Skeletal muscle cell (primary cell): ENCODE measurements at regions not wholly inside any gene's neighbourhood (a gene's known extent, or its start where the extent isn't known, plus 50 kb on each side); places are given as distances from the start of the nearest gene placed in this dataset.
A peak's percentile ranks its signal among the peaks of the same experiment; 100 is the strongest.
"Not testable (repeated sequence)": the region's sequence is repeated elsewhere in the genome, so short reads cannot be mapped to it uniquely, and the experiment has no call there.

Experiments
- DNase-seq: peaks from one replicate; pipeline ENCODE4 v3.0.0-alpha.2; 2010; ENCODE audit warnings: low read depth
- H3K4me3 ChIP-seq: 2 replicates; pipeline ENCODE4 v1.5.1; 2011; ENCODE audit warnings: low read depth, mild to moderate bottlenecking, control low read depth, low read length, moderate library complexity

- H3K4me3 ChIP-seq, result no peak overlapping the region
- DNase-seq, result no peak
These were observed 54.4 kb upstream of the JAK1 start for GRCh38 chr1:65020774-65021173.

- DNase-seq, result no peak
- no peak overlapping the region for H3K4me3 ChIP-seq
These were observed 55.4 kb upstream of the JAK1 start for GRCh38 chr1:65021795-65022194.

DNA sequence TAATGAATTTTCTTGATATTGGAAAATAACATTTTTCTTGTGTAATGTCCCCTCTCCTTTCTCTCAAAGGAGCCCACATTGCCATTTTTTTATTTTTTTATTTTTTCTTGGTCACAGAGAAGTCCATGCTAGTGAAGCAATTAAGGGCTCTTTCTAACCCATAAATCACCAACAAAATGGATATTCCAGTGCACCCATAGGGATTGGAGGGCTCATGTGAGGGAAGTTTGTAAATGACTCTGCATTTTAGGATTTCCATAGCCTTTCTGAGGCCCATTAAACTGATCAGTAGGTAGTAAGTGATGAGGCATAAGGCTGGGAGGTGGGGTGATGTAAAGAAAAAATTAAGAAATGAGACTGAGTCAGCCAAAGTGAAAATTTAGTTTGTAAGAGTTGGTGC is 55.9 kb upstream of the JAK1 start:
- no peak overlapping the region for H3K4me3 ChIP-seq
- DNase-seq, result no peak

GRCh38 chr1:65025794-65026193 is 59.4 kb upstream of the JAK1 start:
- H3K4me3 ChIP-seq, result no peak overlapping the region
- no peak for DNase-seq

- DNase-seq, result peak; percentile 46
- no peak overlapping the region for H3K4me3 ChIP-seq
These were observed 59.9 kb upstream of the JAK1 start for GRCh38 chr1:65026235-65026634.

DNA sequence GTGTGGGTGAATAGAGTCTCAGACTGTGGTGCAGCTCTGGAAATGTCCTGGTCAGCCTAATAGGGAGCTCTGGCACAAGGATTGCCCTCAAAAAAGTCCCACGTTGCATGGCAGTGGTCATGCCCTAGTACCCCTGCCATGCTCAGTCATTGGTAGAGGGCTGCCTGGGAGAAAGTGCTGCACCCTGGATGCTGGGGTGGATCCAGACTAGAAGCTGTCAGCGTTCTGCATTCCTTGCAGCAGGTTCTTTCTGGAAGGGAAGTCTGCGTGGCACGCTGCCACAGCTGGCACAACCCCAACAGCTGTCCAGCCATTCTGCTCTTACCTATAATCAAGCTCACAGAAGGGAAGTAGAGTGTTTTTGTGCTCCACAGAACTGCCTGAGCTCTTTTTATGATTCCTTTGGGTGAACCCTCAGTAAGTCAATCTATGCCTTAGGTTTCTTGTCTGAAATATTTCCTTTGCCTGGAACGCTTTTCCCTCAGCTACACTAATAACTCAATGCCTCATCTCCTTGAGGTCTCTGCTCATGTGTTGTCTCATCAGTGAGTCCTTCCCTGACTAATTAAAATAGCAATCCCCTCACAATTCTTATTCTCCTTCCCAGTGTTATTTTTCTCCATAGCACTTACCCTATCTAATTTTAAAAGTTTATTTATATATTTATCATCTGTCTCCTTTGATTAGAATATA is 61.5 kb upstream of the JAK1 start:
- no peak for DNase-seq
- H3K4me3 ChIP-seq, result no peak overlapping the region

DNA sequence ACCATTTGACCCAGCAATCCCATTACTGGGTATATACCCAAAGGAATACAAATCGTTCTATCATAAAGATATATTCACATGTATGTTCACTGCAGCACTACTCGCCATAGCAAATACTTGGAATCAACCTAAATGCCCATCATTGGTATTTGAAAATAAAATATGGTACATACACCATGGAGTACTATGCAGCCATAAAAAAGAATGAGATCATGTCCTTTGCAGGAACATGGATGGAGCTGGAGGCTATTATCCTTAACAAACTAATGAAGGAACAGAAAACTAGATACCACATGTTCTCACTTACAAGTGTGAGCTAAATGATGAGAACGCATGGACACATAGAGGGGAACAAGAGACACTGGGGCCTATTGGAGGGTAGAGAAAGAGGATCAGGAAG is 63.1 kb upstream of the JAK1 start:
- H3K4me3 ChIP-seq, DNase-seq: not testable (repeated sequence)

DNA sequence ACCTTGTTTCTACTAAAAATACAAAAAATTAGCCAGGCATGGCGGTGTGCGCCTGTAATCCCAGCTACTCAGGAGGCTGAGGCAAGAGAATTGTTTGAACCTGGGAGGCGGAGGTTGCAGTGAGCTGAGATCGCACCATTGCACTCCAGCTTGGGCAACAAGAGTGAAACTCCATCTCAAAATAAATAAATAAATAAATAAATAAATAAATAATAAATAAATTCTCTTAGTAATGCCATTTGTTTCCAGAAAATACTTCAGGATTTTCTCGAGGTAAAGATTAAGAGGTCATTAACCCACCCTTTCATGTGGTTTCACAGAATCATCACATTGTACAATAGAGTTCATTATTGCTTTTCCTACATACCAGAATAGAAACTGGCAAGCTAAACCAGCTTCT is 68.5 kb upstream of the JAK1 start:
- H3K4me3 ChIP-seq, DNase-seq: not testable (repeated sequence)

- no peak for DNase-seq
- no peak overlapping the region for H3K4me3 ChIP-seq
These were observed 70.3 kb upstream of the JAK1 start for GRCh38 chr1:65036570-65037051.

DNA sequence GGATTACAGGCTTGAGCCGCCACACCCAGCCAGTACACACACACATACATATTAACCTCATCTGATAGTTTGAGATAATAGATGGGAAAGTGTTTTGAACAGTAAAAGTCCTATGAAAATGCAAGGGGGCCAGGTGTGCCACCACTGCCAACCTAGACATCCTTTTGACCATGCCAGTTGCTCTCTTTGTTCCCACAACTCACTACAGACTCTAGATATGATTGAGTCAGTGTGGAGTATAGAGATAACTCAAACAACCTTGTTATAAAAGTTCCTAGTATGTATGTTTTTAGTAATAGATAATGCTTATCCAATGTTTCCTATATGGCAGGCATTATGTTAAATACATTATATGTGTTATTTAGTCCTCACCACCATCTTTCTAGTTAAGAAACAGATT is 72.7 kb upstream of the JAK1 start:
- no peak overlapping the region for H3K4me3 ChIP-seq
- DNase-seq, result no peak

DNA sequence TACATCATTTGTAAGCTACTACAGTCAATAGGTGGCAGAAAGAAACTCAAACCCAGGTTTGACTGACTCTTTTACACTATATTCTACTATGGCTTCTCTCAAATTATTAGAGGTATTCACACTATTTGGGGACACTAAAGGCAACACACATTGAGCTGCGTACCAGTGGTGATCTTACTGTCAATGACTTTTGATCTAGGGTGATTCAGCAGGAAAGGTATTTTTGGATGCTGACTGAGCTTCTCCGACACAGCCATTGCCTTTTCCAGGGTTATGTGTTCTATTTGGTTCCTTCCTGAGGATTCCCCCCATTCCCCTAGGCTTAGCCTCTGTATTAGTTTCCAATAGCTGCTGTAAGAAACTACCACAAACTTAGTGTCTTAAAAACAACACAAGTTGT is 73.2 kb upstream of the JAK1 start:
- DNase-seq, result no peak
- H3K4me3 ChIP-seq, result no peak overlapping the region

DNA sequence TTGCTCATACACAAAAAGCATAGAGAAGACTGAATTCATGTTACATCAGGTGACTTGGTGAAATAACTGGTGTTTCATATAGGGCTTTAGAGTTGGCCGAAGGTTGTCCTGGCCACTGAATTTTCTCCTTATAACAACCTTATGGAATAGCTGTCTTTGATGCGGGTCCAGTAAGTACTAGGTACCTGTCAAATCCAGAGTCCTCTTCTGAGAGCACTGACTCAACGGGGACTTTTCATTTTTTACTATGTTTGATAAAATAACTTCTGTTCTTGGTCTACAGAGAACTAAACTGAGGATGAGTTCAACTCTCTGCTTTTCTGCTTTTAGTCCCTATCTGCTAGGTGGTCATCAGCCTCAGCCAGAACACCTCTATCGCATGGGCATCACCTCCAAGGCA is 76.1 kb upstream of the JAK1 start:
- H3K4me3 ChIP-seq, result no peak overlapping the region

DNA sequence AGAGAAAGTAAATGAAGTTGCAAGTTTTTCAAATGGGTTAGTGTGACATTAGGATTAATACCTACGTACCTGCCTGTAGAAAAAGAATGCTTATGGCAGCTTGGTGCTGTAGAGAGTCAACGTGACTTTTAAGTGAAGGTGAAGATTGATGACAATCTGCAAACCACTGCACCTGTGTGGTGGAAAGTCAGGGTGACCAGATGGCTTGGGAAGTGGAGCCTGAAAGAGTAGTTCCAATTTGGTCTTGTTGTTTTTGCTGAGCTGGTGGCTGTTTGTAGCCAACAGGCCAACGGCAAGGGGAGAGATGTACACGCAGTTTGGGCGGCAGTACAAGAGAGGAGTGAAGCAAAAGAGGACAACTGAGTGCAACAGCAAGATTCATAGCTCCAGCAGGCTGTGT is 78.1 kb upstream of the JAK1 start:
- H3K4me3 ChIP-seq, result no peak overlapping the region

More for the DNA sequence above, 76.1 kb upstream of the JAK1 start:
- no peak for DNase-seq

GRCh38 chr1:65045022-65045817 is 78.9 kb upstream of the JAK1 start:
- H3K4me3 ChIP-seq, result no peak overlapping the region
- DNase-seq, result no peak

More for the DNA sequence above, 78.1 kb upstream of the JAK1 start:
- no peak for DNase-seq

GRCh38 chr1:65048335-65048734 is 82.0 kb upstream of the JAK1 start:
- DNase-seq, result no peak
- H3K4me3 ChIP-seq, result no peak overlapping the region

DNA sequence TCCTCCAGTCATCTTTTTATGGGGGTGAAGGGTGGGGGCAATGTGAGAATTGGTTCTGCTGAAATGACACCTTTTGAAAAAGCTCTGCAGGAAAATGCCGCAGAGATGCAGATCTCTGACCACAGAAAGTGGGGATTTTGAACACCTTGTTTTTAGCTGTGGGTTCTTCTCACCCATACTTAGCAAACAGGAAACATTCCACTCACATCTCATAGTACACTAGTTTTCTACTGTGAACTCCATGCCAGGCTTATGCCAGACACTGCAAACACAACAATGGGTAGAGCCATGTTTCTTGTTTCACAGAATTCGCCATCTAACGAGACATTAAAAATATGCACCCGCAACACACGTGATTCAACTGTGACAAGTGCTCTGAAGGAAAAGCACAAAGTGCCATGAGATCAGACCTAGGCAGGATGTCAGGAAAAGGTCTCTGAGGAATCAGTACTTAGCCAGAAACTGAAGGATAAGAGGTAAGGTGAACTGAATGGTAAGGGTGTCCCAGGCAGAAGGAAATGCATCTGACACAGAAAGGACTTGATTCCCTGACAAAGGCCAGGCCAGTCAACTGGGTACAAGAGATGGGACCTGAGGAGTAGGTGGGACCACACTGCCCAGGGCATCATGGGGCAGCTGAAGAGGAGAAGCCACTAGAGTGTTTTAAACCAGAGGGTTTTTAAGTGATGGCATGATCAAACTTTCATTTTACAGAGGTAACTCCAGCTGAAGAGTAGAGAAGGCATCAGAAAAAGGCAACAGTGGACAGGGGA is 83.8 kb upstream of the JAK1 start:
- no peak overlapping the region for H3K4me3 ChIP-seq
- no peak for DNase-seq

GRCh38 chr1:65050735-65051134 is 84.4 kb upstream of the JAK1 start:
- DNase-seq, result no peak
- H3K4me3 ChIP-seq, result no peak overlapping the region

DNA sequence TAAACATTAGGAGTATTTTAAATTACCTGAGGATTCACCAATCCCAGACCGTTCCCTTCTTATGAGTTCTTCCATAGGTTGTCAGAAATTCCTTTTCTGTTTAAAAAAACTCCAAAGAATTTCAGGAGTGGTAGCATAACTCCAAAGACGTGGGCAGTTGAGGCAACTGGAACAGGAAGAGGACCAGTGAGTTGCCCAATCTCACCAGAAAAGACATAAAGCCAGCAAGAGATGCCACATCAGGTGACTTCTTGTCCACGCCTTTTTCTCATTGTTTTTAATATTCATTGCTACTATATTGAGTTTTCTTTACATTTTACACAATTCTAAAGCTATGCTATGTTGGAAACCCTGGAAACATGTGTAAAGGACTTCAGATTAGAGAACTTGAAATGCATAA is 88.1 kb upstream of the JAK1 start:
- no peak for DNase-seq
- H3K4me3 ChIP-seq, result no peak overlapping the region

DNA sequence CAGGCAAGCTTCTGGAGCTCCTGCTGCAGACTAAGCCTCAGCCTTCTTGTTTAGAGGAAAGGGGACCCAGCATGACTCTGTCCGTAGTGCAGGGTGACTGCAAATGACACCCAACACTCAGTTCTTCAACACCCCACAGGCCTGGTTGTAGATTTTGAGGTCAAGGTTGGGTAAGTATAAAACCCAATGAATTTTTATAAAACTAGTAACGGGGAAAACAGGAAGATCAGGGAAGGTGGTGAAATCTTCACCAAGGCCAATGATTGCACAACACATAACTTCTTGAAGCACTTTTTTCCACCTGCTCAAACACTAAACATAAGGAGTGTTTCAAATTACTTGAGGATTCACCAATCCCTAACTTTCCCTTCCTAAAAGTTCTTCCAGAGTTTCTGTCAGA is 89.4 kb upstream of the JAK1 start:
- DNase-seq, result no peak
- no peak overlapping the region for H3K4me3 ChIP-seq

- H3K4me3 ChIP-seq, result no peak overlapping the region
These were observed 89.9 kb upstream of the JAK1 start for GRCh38 chr1:65056234-65056633.

More at GRCh38 chr1:65056234-65056633, 89.9 kb upstream of the JAK1 start:
- no peak for DNase-seq
